SIG-M5 treated with dmso at 0.1 percent for 504 hours (cell line): ENCODE measurements at regions not wholly inside any gene's neighbourhood (a gene's known extent, or its start where the extent isn't known, plus 50 kb on each side); places are given as distances from the start of the nearest gene placed in this dataset.

Experiments used
- DNase-seq: peaks from one replicate; lab custom pipeline; 2025; ENCODE audit not compliant: unreplicated experiment; lab: John Stamatoyannopoulos, UW

- no peak for DNase-seq
These were observed 126.9 kb upstream of the ADCY1 start for GRCh38 chr7:45447296-45447695.

DNA sequence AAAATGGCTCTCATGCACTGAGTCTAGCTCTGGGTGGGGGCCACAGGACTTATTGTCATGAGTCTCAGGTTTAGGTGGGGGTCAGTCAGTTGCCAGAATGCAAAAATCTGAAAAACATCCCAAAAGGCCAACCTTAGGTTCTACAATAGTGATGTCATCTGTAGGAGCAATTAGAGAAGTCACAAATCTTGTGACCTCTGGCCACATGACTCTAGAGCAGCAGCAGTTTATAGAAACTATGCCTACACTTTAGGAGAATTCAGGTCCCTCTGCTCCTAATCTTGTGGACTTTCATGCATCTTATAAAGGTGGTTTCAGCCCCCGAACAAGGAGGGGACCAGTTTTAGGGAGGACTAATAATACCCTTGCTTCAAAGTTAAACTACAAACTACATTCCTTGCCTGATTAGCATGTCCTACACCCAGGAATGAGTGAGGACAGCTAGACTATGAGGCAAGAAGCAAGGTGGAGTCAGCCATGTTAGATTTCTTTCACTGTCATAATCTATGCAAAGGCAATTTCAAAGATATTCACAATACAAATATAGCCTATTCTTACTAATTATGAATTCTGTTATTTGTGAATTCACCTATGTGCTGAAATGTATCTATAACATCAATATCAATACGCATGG lies 123.5 kb upstream of the ADCY1 start:
- DNase-seq = no peak

GRCh38 chr7:45451342-45452035 lies 122.7 kb upstream of the ADCY1 start:
- DNase-seq = no peak

- no peak for DNase-seq
These were observed 119.4 kb upstream of the ADCY1 start for GRCh38 chr7:45454771-45455170.

DNA sequence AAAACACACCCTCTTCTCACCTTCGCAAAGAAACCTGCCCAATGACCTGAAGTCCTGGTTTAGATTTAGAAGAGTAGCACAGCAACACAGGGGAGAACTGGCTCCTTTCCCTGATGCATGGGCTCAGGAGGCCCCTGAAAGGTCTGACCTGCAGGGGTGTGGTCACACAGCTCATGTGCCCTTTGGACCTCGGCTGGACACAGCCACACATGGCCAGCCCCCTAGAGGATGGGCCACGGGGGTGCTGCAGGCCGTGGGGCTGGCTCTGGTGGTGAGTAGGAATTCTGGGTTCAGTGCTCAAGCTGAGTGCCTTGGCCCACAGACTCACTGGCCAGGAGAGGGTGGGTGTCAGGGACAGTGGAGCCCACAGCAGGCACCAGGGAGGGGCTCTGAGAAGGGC lies 118.5 kb upstream of the ADCY1 start:
- no peak for DNase-seq

- DNase-seq = no peak
These were observed 118.1 kb upstream of the ADCY1 start for GRCh38 chr7:45456105-45456504.

- DNase-seq = no peak
These were observed 117.2 kb upstream of the ADCY1 start for GRCh38 chr7:45456747-45457524.

GRCh38 chr7:45457591-45457990 lies 116.6 kb upstream of the ADCY1 start:
- DNase-seq = no peak

- no peak for DNase-seq
These were observed 114.7 kb upstream of the ADCY1 start for GRCh38 chr7:45459476-45459875.

- no peak for DNase-seq
These were observed 113.8 kb upstream of the ADCY1 start for GRCh38 chr7:45460379-45460778.

DNA sequence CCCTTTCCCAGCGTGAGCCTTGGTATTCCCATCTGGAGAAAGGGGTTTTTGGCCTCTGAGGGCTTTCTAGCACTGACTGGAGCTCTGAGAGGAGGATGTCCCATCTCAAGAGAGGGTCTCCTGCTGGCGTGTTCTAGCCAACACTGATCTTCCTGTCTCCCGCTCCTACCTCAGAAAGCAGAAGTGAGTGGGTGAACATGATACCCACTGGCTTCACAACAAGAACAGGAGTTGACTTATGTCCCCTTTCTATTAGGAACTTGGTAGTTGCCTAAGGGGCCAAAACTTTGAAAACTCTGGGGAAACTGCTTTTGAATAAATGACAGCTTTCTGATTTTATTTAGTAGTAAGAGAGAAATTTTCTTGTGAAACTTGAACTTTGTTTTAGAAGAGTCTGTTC lies 113.1 kb upstream of the ADCY1 start:
- no peak for DNase-seq

GRCh38 chr7:45469103-45469502 lies 105.1 kb upstream of the ADCY1 start:
- no peak for DNase-seq

- no peak for DNase-seq
These were observed 104.1 kb upstream of the ADCY1 start for GRCh38 chr7:45470031-45470430.

DNA sequence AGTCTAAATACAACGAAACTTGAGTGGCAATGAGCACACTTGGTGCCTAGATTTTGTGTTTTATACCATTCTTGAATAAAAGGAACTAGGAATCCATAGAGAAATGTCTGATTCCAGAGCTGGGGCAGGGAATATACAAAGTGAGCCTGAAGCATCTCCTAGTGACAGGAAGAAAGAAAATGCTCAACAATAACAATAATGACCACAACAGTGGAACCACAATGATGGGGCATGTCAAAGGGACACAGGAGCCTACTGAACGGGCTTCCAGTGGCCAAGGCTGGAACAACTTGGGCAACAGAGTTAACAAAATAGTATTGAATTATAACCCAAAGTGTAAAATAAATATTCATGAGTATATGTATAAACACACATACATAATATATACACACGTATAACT lies 94.4 kb upstream of the ADCY1 start:
- DNase-seq = no peak

GRCh38 chr7:45482451-45482850 lies 91.7 kb upstream of the ADCY1 start:
- DNase-seq = no peak

- DNase-seq = no peak
These were observed 90.1 kb upstream of the ADCY1 start for GRCh38 chr7:45484094-45484493.

DNA sequence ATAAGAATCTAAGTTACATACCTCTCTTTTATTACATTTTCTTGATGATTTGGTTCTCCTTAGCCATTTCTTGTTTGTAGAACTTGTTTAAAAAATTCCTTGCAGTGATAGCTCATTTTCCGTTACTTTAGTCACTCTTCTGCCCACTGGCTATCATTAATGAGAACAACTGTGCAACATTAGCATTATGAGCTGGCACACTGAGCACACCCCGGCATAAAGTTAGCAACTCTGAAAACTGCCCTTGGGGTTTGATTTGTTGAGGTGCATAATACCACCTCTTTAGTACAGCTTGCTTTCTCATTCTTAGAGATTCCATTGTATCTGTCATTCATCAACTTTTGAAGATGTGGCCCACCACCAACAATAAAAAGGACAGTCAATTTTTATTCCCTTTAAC lies 87.6 kb upstream of the ADCY1 start:
- no peak for DNase-seq

DNA sequence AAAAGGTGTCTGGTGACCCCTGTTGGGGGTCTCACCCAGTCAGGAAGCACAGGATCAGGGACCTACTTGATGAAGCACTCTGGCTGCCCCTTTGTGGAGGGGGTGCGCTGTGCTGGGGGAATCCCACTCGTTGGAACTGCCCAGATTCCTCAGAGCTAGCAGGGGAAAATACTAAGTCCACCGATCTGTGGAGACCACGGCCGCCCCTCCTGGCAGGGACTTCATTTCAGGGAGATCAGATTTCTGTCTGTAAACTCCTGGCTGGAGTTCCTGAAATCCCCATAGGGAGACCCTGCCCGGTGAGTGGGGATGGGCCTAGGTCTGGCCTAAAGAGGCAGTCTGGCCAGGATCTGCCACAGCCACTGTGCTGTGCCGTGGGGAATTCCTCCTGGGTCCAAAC lies 79.3 kb upstream of the ADCY1 start:
- no peak for DNase-seq

- DNase-seq = no peak
These were observed 78.5 kb upstream of the ADCY1 start for GRCh38 chr7:45495618-45496017.

DNA sequence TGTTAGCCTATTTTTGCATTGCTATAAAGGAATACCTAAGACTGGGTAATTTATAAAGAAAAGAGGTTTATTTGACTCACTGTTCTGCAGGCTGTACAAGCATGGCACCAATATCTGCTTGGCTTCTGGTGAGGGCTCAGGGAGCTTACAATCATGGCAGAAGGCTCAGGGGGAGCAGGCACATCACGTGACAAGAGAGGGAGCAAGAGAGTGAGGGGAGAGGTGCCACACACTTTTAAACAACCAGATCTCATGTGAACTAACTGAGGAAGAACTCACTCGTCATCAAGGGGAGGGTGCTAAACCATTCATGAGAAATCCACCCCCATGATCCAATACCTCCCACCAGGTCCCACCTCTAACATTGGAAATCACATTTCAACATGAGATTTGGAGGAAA lies 73.9 kb upstream of the ADCY1 start:
- no peak for DNase-seq

GRCh38 chr7:45501791-45502190 lies 72.4 kb upstream of the ADCY1 start:
- DNase-seq = no peak

DNA sequence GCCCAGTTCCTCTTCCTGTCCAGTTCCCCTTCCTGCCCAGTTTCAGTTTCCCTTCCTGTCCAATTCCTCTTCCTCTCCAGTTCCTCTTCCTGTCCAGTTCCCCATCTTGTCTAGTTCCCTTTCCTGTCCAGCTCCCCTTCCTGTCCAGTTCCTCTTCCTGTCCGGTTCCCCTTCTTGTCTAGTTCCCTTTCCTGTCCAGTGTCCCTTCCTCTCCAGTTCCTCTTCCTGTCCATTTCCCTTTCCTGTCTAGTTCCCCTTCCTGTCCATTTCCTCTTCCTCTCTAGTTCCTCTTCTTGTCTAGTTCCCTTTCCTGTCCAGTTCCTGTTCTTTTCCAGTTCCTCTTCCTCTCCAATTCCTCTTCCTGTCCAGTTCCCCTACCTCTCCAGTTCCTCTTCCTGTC lies 68.1 kb upstream of the ADCY1 start:
- DNase-seq = no peak
